ENCODE measurements at regions not wholly inside any gene's neighbourhood (a gene's known extent, or its start where the extent isn't known, plus 50 kb on each side); places are given as distances from the start of the nearest gene placed in this dataset.

DNA sequence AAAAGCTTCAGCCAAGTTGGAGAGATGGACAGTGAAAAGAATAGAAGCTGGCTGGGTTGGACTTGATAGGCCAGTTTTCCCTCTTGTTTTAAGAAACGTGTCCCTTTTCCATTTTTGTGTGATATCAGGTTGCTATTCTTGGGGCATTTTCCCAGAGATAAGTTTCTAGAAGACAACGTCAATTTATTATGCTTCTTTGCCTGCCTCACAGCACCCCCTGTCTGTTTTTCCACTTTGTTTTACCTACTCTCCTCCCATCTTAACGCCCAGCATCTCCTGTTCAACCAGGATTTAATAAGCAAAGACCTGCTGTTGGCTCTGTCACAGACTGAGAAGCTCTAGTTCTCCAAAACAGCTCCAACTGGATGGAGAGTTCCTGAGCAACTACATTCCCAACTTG, 317.8 kb upstream of the ZNF521 start:
- FAIRE-seq (no peak), DNase-seq (ENCODE audit: low read depth, low spot score) (no peak)
- no peaks in the 10 kb centered on the region for H3K4me1 ChIP-seq (ENCODE audit: control insufficient read depth, extremely low read depth, insufficient read depth, low read length)
- no peak overlapping the region for H3K9ac ChIP-seq (ENCODE audit: control insufficient read depth, extremely low read depth, insufficient read depth, low read length)
- TF ChIP-seq, protein P1, sequence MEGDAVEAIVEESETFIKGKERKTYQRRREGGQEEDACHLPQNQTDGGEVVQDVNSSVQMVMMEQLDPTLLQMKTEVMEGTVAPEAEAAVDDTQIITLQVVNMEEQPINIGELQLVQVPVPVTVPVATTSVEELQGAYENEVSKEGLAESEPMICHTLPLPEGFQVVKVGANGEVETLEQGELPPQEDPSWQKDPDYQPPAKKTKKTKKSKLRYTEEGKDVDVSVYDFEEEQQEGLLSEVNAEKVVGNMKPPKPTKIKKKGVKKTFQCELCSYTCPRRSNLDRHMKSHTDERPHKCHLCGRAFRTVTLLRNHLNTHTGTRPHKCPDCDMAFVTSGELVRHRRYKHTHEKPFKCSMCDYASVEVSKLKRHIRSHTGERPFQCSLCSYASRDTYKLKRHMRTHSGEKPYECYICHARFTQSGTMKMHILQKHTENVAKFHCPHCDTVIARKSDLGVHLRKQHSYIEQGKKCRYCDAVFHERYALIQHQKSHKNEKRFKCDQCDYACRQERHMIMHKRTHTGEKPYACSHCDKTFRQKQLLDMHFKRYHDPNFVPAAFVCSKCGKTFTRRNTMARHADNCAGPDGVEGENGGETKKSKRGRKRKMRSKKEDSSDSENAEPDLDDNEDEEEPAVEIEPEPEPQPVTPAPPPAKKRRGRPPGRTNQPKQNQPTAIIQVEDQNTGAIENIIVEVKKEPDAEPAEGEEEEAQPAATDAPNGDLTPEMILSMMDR (optimal IDR thresholded peaks at IDR 0.05 in 1 of 3, IDR thresholded peaks at IDR 0.05 in 1 of 3, conservative IDR thresholded peaks at IDR 0.05 in 1 of 3; ENCODE audit: extremely low read depth in 1 of 3, insufficient read depth in 2 of 3, low read length in 3 of 3): no peak
- no peak for TF ChIP-seq EZH2 (IDR thresholded peaks at IDR 0.05; ENCODE audit: low read length)
- H3K79me2 ChIP-seq (ENCODE audit: control insufficient read depth, insufficient read depth, low read length): no peaks in the 10 kb centered on the region
- no peaks in the 10 kb centered on the region for H3K9me1 ChIP-seq (ENCODE audit: control insufficient read depth, extremely low read depth, insufficient read depth, low read length)
- no peaks in the 10 kb centered on the region for H3K36me3 ChIP-seq (ENCODE audit: control insufficient read depth in 2 of 2, extremely low read depth in 1 of 2, insufficient read depth in 2 of 2, low read length in 2 of 2)
- H3K9me3 ChIP-seq (ENCODE audit: control insufficient read depth, low read depth, low read length): no peaks in the 10 kb centered on the region
- no peak overlapping the region for H3K27ac ChIP-seq (ENCODE audit: control insufficient read depth, insufficient read depth, low read length)
- dilution Hi-C loops (cut with MboI; ENCODE audit: extremely low pct_ligation_motif_present, low sequenced_read_pairs): no loop called here
- no peaks in the 10 kb centered on the region for H3K27me3 ChIP-seq (ENCODE audit: control insufficient read depth, extremely low read depth, insufficient read depth, low read length)
- no peak overlapping the region for H2AFZ ChIP-seq (ENCODE audit: control insufficient read depth, low read length)
- no peaks in the 10 kb centered on the region for H4K20me1 ChIP-seq (ENCODE audit: control insufficient read depth, extremely low read depth, insufficient read depth, low read length)
- no peak overlapping the region for H3K4me3 ChIP-seq (ENCODE audit: control insufficient read depth in 2 of 3, extremely low read depth in 1 of 3, insufficient read depth in 2 of 3, low read depth in 1 of 3, low read length in 3 of 3)
- no peak overlapping the region for H3K4me2 ChIP-seq (ENCODE audit: control insufficient read depth, extremely low read depth, insufficient read depth, low read depth, low read length)

DNA sequence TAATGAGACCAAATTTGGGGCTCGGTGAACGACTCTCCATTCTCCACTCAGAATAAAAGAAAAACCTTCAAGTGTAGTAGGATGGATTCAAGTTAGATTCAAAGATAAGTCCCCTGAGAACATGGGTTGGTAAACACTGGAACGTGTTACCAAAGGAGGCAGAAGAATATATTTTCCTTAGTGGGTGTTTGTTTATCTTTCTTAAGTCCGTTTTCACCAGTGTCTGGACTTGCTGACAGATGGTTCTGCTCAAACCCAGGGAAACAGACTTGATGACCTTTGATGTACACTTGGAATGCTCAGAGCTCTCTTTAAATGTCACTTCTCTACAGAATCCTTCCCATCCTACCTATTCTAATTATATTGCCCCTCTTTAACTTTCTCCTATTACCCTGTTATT, 310.3 kb upstream of the ZNF521 start:
- Histone ChIP-seq H3K9ac (ENCODE audit: control insufficient read depth, extremely low read depth, insufficient read depth, low read length) (no peak overlapping the region), H3K4me2 (ENCODE audit: control insufficient read depth, extremely low read depth, insufficient read depth, low read depth, low read length) (no peak overlapping the region), H4K20me1 (ENCODE audit: control insufficient read depth, extremely low read depth, insufficient read depth, low read length) (no peaks in the 10 kb centered on the region), H3K4me3 (ENCODE audit: control insufficient read depth in 2 of 3, extremely low read depth in 1 of 3, insufficient read depth in 2 of 3, low read depth in 1 of 3, low read length in 3 of 3) (no peak overlapping the region), H3K27ac (ENCODE audit: control insufficient read depth, insufficient read depth, low read length) (no peak overlapping the region), H3K9me3 (ENCODE audit: control insufficient read depth, low read depth, low read length) (no peaks in the 10 kb centered on the region), H3K9me1 (ENCODE audit: control insufficient read depth, extremely low read depth, insufficient read depth, low read length) (no peaks in the 10 kb centered on the region), H3K79me2 (ENCODE audit: control insufficient read depth, insufficient read depth, low read length) (no peaks in the 10 kb centered on the region), H3K4me1 (ENCODE audit: control insufficient read depth, extremely low read depth, insufficient read depth, low read length) (no peaks in the 10 kb centered on the region), H3K36me3 (ENCODE audit: control insufficient read depth in 2 of 2, extremely low read depth in 1 of 2, insufficient read depth in 2 of 2, low read length in 2 of 2) (no peaks in the 10 kb centered on the region), H3K27me3 (ENCODE audit: control insufficient read depth, extremely low read depth, insufficient read depth, low read length) (no peaks in the 10 kb centered on the region), H2AFZ (ENCODE audit: control insufficient read depth, low read length) (no peak overlapping the region)
- dilution Hi-C loops (cut with MboI; ENCODE audit: extremely low pct_ligation_motif_present, low sequenced_read_pairs): no loop called here
- no peak for TF ChIP-seq EZH2 (IDR thresholded peaks at IDR 0.05; ENCODE audit: low read length)
- TF ChIP-seq, protein P1 (optimal IDR thresholded peaks at IDR 0.05 in 1 of 3, IDR thresholded peaks at IDR 0.05 in 1 of 3, conservative IDR thresholded peaks at IDR 0.05 in 1 of 3; ENCODE audit: extremely low read depth in 1 of 3, insufficient read depth in 2 of 3, low read length in 3 of 3): no peak
- FAIRE-seq (no peak), DNase-seq (ENCODE audit: low read depth, low spot score) (no peak)

Measured in keratinocyte (primary cell).